Superior temporal gyrus (tissue), 1 donor: ENCODE measurements at regions not wholly inside any gene's neighbourhood (a gene's known extent, or its start where the extent isn't known, plus 50 kb on each side); places are given as distances from the start of the nearest gene placed in this dataset.
A peak's percentile ranks its signal among the peaks of the same experiment; 100 is the strongest.

Source experiments
- DNase-seq: peaks from one replicate; pipeline ENCODE4 v3.0.0-alpha.2; 2016; ENCODE audit errors: extremely low spot score

DNA sequence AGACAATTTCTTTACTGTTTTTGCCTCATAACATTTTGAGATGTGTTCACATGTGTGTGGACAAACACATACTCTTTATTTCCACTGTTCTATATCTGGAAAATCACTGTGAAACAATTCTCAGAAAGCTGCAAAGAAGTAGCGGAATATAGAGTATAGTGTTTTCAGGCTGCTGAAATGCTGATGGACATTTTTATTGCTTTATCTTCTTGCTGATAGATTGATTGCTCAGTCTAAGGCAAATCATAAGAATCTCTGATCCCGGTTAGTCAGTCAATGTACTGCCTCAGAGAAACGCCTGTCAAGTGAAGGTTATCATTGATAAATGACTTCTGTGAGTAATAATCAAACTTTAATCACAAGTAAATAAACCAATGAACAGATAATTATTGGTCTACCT, 364.9 kb upstream of the CTNND2 start:
- DNase-seq: no peak

DNA sequence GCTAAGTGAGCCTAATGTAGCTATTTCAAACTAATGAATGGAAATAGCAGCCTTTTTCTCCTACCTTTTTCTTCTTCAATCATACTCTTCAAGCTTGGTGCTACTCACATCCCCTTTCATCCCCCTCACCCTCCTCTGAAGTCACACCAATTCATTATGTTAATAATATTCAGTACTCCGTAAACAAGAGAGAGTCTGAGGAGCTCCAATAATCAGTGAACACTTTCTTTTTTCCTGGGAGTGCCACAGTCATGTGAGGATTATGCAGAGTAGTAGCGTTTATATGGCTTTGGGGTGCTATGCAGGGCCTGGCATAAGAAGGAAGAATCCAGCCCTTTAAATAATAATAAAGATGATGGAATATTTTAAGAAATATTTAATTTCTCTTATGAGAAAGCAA, 354.3 kb upstream of the CTNND2 start:
- no peak for DNase-seq

DNA sequence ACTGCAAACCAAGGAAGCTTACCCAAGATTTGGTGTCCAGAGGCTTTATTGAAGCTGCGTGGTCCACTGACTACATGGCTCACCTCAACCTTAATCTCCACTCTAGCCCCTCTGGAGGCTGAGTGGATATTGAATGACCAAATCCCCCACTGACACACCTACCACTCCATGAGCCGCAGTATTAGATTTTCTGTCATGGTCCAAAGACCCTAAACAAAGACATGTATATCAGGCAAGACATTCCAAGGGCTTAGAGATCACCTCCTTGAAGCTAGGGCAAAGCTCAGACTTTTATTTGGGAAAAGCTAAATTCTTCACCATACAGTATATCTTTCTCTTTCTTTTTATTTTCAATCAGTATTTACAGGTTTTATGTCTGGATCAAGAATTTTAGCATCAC, 346.2 kb upstream of the CTNND2 start:
- no peak for DNase-seq

DNA sequence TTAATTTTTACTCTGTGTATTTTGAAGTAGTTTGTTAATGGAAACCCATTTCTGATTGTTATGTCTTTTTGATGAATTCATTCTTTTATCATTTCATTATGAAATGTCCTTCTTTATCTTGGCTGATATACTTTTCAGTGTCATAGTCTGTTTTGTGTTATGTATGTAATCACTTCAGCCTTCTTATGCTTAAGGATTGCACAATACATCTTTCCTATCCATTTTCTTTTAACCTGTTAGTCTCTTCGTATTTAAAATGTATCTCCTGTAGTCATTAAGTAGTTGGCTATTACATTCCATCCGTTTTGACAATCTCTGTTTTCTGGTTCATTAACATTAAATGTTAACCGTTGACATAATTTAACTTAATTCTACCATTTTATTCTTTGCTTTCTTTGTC, 344.6 kb upstream of the CTNND2 start:
- DNase-seq: no peak

DNA sequence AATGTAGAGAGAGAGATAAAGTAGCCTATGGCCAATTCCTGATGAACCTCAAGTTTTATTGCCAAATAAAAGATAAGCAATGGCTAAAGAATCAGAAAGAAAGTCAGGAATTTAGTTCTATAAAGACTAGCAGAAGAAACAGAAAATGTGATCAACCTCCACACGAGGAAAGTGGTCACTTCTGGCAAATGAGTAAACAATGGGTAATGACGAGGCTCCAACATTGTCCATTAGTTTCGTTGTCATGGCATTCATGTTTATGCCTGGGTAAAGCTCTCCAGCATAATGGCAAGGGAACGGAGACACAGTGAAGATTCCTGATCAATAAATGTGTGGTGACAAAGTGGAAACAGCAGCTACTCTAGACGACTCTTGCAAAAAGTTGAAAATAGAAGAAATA, 341.8 kb upstream of the CTNND2 start:
- DNase-seq: no peak

DNA sequence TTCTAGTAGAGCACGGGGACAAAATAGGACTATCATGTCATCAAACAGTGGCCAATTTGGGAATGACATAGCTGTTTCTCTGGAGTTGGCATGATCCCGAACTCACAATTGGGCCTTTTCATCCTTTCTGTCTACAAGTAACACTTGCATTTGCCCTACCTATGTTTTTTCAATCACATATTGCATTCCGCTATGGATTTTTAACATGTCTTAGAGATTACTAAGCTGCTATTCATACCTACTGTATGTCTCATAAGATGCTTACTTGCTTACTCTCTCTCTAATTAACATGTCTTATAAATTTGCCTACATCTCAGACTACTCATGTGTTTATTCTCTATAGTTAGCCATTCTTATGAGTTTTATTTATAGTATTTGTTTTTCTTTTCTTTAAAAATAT, 341.2 kb upstream of the CTNND2 start:
- DNase-seq: no peak

DNA sequence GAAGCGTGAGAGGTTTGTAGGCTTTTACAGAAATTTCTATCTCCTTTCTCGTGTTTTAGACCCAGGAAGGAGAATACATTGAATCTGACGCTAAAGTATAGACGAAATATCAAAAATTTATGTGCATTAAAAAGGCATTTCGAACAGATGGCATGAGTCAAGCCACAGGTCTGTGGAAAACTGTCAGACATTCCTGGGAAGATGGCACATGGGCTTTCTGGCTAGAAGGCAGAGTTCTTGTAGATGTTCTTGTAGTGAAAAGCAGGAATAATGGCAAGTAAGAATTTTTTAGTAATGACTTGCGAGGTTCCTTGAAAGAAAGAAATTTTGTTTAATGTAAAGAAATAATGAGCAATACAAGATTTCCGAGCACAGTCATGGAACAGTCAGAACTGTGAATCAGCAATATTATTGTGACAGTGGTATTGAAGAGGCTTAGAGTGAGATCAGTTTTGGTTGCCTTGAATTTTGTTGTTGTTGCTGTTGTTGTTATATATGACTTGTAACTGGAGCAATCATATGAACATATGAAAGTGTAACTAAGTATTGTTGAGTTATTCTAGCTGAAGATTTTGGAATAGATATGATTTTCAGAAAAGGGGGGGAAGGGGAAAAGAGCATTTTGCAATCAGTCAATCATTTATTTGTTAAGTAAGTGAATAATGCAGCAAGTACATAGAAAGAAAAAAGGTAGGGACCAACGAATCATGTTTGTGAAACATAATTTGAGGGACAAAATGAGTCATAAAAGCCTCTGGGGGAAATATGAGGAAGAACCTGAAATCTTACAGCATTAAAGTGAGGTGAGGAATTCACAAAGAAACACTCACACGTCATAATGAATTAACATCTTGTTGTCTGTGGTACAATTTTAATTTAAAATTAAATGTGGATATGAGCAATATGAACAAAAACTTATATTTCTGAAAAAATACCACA, 339.0 kb upstream of the CTNND2 start:
- no peak for DNase-seq

DNA sequence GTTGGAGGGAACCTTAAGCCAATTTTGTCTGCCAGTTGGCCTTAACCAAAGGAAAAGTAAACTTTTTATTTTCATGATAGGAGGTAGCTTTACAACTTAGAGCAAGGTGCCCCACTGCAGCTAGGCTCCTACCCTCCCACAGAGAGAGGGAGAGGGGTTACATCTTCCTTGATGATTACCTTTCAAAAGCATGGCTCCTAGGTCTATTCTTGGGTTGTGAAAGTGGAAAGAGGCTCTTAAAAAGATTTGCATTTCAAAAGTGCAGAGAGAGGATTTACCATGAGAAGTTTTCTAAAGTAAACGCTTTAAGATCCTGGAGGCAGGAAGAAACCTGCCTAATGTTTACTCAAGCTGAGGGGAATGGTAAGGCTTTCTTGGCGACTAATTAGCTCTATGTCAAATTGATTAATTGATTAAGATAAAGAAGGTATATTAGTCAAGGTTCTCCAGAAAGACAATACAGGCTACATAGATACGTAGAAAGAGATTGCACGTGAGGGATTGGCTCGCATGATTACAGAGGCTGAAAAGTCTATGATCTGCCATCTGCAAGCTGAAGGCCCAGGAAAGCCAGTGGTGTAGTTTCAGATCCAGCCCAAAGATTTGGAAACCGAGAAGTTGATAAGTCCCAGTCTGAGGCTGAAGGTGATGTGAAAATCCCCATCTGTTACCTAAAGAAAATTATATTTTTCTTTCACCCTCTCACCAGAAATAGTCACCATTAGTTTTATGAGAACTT, 333.8 kb upstream of the CTNND2 start:
- DNase-seq: no peak

DNA sequence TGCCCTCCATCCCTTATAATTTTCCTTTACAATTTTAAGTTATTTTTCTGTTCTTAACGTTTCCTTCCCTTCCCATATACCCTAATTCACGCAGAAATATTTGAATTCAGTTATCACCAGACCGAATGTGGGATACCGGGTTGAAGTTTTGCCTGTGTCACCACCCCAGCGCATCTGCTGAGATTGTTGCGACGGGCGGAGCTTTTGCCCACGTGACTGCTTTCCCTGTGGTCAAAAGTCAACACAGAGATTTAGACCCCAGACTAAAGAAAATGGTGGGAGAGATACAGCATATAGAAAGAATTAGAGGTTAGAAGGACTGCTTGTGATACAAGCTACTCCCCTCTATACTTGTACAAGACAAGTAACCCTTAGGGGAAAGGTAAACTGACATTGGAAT, 326.4 kb upstream of the CTNND2 start:
- DNase-seq: no peak

DNA sequence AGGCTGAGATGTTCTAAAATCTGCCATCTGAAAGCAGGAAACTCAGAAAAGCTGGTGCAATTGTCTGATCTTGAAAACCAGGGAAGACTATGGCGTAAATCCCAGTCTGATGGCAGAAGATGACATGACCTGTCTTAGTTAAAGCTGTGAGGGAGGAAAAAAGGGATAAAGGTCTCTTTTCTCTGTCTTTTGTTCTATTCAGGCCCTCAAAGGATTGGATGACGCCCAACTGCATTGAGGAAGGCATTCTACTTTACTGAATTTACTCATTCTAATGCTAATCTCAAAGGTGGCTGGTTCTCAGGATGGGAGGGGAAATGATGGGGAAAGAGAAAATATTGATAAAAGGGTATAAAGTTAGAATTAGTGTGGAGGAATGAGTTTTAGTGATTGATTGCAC, 312.8 kb upstream of the CTNND2 start:
- no peak for DNase-seq

DNA sequence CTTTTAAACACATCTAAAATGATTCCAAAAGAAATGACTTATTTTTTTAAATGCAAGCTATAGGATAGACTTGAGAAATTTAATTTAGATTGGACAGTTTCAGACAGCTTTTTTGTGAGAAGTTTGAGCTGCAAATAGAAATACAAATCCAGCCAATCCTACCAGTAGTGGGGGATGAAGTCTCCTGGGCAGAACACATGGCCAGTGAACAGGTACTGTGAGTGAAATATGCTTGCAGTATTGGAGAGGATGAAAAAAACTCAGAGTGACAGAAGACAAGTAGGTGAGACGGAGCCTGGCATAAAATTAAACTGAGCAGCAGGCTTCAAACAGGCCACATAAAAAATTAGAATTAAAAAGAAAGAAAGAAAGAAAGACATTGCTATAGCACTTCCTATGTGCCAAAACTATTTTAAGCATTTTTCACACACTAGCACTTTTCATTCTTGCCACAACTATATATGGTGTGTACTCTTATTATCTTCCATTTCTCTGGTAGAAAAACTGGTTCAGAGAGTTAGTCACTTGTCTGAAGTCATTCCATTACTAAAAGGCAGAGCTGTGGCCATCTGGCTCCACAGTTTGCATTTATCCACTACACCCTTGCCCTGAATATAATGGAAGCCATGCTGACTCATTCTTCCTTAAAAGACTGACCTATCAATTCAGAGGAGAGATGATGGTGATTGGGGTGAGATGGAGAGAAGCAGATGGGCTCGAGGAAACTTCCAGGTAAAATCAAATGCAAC, 310.2 kb upstream of the CTNND2 start:
- DNase-seq: peak; percentile 69

DNA sequence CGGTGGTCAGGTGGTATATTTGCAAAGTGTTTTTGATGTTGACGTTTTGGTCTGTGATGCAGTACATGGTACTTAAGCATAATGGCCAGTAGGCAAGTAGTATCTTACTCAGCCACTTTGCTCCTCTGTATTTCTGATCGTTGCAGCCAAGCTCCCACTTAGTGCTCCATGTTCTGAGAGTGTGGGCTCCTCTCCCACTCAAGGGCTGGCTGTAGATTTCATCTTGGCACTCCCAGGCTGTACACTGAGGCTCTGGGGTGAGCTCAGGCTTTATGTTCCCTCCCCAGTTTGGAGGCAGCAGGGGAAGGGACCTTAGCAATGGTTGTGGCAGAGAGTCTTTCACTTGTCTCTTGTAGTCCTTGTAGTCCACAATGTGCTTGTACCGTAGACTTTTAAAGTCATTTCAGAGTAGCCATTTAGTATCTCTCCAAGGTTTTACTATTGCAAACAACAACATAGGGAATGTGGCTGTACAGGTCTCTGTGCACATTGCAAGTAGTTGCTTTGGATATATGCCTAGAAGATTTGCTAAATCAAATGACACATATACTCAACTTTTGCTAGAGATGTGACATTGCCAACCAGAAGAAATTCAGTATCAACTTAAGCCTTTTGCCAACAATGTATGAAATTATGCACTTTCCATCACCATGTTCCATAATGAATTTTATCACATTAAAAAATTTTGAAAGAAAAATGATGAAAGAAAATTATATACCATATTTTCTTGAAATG, 304.3 kb upstream of the CTNND2 start:
- no peak for DNase-seq

DNA sequence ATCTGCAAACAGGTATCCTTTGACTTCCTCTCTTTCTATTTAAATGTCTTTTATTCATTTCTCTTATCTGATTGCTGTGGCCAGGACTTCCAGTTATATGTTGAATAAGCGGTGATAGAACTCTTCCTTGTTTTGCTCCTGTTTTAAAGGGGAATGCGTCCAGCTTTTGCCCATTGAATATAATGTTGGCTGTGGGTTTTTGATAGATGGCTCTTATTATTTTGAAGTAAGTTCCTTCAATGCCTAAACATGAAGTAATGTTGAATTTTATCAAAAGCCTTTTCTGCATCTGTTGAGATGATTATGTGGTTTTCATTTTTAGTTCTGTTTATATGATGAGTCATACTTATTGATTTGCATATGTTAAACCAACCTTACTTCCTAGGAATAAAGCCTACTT, 300.5 kb upstream of the CTNND2 start:
- DNase-seq: no peak

DNA sequence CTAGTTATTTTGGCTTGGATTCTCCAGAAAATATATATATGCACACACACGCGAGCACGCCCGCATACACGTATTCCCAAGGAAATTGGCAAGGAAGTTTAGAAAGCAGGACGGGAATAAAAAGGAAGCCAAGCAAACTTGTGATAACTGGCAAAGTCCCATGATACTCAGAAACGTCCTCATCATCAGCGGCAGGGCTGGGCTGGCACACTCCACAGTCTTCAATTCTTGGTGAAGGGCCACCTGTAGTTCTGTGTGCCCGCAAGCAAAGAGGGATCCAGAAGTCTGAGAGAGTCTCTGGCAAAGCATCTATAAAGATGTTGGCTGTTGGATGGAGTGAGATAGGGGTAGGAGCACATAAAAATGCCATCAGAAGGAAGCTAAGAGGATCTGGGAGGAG, 289.3 kb upstream of the CTNND2 start:
- DNase-seq: no peak

DNA sequence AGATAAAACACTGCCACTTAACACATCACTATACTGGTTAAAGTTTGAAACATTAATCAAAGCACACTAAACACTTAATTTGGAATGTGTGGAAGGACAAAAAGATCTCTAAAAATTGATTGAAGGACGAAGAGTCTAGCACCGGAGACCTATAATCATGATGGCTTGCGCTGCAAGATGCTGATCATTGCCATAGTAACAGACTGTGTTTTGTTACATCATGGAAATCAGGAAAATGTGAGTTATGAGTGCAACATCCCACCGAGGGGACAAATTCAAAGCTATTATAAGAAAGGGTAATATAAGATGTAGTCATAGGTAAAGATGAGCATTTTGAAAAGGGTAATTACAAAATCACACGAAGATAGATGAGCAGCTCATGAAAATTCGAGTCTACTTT, 278.8 kb upstream of the CTNND2 start:
- DNase-seq: peak; percentile 22

DNA sequence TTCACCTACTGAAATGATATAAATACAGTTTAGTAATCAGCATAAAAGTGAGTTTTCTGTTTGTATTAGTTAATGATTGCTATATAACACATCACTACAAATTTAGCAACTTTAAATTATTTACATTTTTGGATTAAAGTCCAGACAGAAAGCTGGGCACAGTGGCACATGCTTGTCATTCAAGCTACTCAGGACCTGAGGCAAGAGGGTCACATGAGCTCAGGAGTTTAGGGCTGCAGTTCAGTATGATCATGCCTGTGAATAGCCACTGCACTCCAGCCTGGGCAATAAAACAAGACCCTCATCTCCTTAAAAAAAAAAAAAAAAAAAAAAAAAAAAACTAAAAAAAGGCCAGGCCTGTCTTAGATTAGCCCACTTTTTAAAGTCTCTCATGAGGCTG, 273.6 kb upstream of the CTNND2 start:
- DNase-seq: no peak

DNA sequence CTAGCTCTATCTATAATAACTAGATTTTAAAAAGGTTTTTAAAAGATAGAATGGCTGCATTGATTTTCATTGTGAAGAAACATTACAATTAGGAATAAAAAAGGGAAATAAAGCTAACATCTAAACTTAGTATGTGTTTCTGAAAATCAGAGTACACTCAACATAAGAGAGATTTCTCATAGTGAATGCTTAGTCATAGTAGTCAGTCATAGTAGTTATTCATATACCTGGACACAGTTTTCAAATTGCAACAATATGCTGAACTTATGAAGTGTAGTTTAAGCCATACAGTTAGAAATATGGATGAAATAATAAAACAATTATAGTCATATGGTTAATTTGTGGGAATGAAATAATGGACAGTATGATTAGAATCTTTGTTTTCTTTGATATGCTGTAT, 273.0 kb upstream of the CTNND2 start:
- no peak for DNase-seq

DNA sequence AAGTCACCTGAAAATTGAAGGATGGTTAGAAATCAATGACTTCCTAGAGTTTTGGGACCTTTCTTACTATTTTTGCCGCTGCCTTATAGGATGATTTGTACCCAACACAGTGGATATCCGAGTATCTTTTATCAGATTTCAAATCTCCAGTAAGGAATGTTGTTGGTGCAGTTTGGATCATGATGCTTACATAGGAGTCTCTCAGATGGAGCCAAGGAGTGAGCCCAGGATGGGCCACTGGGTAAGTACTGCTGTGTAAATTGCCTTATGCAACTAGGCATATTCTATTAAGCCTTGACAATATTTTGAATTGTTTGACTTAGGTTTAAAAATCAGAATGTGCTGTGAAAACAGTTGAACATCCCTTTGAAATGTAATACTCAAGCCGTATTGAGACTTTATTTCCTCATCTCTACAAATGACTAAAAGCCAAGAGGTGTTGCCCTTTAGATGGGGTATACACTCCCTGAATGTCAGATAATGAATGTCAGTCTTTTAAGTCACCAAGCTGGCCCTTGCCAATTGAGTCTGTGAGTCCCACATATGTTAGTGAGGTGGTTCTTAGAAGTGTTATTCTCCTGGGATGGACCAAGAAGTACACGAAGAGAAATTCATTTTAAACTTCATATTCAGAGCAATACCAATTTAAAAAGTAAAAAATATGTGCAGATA, 271.8 kb upstream of the CTNND2 start:
- no peak for DNase-seq

DNA sequence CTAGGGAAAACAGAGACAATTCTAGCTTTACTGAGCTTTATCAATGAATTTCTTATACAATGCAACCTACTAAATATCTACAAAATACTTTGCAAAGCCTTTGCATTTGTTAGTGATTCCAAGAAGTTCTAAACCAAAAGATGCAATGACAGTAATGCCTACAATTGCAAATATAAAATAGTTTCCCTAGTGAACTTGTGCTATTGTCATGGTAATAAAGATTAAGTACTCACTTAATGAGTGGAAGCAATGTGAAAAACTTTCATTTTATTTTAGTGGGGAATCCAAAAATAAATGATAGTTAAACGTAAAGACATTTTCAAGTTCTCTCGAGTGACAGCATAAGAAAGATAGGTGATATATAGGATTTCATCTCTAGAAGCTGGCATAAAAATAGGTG, 270.5 kb upstream of the CTNND2 start:
- DNase-seq: no peak

DNA sequence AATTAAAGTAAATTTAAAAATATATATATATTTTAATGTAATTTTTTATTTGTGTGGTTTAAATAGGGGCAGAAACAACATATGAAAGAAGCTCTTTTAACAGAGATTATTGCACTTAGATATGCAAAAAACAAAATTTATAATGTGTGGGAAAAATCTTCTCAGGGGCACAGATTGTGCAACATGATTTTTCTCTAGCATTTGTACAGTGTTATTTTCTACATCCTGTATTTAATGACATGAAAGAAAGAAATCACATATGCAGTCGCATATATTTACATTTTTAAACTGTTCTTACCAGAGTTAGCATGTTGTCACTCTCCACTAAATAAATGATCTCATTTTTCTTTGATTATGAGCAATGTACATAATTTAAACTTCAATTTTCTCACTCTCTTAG, 265.3 kb upstream of the CTNND2 start:
- DNase-seq: no peak

DNA sequence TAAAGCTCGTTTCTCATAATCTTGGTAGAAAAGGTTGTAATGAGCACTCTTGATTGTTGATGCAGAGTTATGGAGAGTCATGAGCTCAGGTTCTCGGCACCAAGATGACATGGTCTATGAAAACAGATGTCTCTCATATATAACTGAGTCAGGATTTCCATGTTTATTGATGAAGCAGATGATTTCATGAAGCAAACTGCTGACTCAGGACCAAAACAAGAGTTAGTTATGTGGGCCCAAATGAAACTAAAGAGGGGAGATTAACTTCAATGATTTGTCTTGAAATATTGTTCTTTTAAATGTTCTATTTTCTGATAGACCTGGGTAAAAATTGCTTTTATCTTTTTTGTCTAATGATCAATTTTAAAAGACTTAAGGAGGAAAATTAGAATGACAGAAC, 258.6 kb upstream of the CTNND2 start:
- DNase-seq: no peak
